Type B pancreatic cell (in vitro differentiated cells): ENCODE measurements at regions not wholly inside any gene's neighbourhood (a gene's known extent, or its start where the extent isn't known, plus 50 kb on each side); places are given as distances from the start of the nearest gene placed in this dataset.

Experiments
- DNase-seq: peaks from one replicate; pipeline ENCODE4 v3.0.0; 2021; ENCODE audit warnings: mixed read lengths; ENCODE audit not compliant: unreplicated experiment; ENCODE audit errors: extremely low spot score
- H3K27ac Mint-ChIP-seq: 2 replicates; pipeline ENCODE4 v1.8.0; 2021; ENCODE audit warnings: mild to moderate bottlenecking, mixed read lengths
- H3K27me3 Mint-ChIP-seq: 2 replicates; pipeline ENCODE4 v1.8.0; 2021; ENCODE audit warnings: mixed read lengths
- H3K36me3 Mint-ChIP-seq: 2 replicates; pipeline ENCODE4 v1.8.0; 2021; ENCODE audit warnings: mixed read lengths
- H3K4me1 Mint-ChIP-seq: one replicate; pipeline ENCODE4 v1.8.0; 2021; ENCODE audit warnings: mixed read lengths; ENCODE audit not compliant: unreplicated experiment
- H3K4me3 Mint-ChIP-seq: 2 replicates; pipeline ENCODE4 v1.8.0; 2021; ENCODE audit warnings: mild to moderate bottlenecking, mixed read lengths
- H3K9me3 Mint-ChIP-seq: 2 replicates; pipeline ENCODE4 v1.8.0; 2021; ENCODE audit warnings: mixed read lengths
- CTCF ChIP-seq: fragments of 200-600 bp; sonication (generic); conservative IDR thresholded peaks from 2 replicates; pipeline ENCODE4 v1.5.0; 2021; ENCODE audit warnings: antibody characterized with exemption, mild to moderate bottlenecking

DNA sequence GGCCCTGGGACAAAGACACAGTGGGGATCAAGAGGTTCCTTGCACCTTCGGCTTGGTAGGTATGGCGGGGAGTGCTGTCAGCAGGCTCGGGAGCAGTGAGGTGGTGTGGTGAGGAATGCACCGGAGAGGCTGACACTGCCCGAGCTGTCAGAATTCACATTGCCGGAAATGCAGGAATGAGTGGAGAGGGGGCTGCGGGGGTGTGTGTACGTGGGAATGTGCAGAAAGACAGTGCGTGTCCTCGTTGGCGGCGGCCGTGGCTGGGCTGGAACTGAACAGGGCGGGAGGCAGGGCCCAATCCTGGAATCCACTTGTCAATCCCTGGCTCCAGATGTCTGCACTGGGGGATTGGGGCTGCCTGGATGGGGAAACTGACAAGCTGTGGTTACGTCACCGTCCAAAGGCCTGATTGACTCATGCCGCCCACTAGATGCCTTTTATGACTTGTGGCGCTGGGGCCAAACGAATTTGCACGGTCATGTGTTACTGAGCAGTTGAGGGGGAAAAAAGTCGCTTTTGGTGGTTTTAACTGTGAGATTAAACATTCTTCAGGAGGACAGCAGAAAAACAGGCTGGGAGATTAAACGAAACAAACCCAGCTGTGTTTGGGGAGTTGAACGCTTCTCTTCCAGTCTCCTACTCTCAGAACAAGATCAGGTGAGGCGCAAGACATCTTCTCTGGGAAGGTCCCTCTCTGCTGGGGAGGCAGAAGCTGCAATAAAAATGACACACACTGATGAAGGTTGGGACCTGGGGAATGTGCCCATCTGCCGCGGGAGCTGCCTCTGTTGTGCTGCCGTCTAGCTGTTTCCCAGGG is 189.4 kb upstream of the GLI2 start:
- no peak for DNase-seq
- H3K4me1 Mint-ChIP-seq = peaks cover 24% of the 10 kb centered on the region
- no peak overlapping the region for H3K4me3 Mint-ChIP-seq
- TF ChIP-seq CTCF = no peak
- H3K9me3 Mint-ChIP-seq = no peaks in the 10 kb centered on the region
- H3K36me3 Mint-ChIP-seq = no peaks in the 10 kb centered on the region
- H3K27ac Mint-ChIP-seq = peak overlapping the region; percentile 32
- H3K27me3 Mint-ChIP-seq = peaks cover 12% of the 10 kb centered on the region

- DNase-seq = no peak
- Mint-ChIP-seq H3K27me3 (peaks cover 12% of the 10 kb centered on the region), H3K36me3 (no peaks in the 10 kb centered on the region), H3K27ac (no peak overlapping the region), H3K4me3 (no peak overlapping the region), H3K4me1 (peaks cover 23% of the 10 kb centered on the region), H3K9me3 (no peaks in the 10 kb centered on the region)
- TF ChIP-seq CTCF = no peak
These were observed 188.7 kb upstream of the GLI2 start for GRCh38 chr2:120546865-120547390.

- TF ChIP-seq CTCF = no peak
- H3K27me3 Mint-ChIP-seq = peaks cover 15% of the 10 kb centered on the region
- H3K4me1 Mint-ChIP-seq = peaks cover 25% of the 10 kb centered on the region
- no peak overlapping the region for H3K27ac Mint-ChIP-seq
- H3K9me3 Mint-ChIP-seq = no peaks in the 10 kb centered on the region
- no peak overlapping the region for H3K4me3 Mint-ChIP-seq
- DNase-seq = no peak
- H3K36me3 Mint-ChIP-seq = no peaks in the 10 kb centered on the region
These were observed 188.0 kb upstream of the GLI2 start for GRCh38 chr2:120547662-120548061.

GRCh38 chr2:120548627-120549608 is 186.8 kb upstream of the GLI2 start:
- peaks cover 30% of the 10 kb centered on the region for H3K4me1 Mint-ChIP-seq
- H3K27me3 Mint-ChIP-seq = peaks cover 18% of the 10 kb centered on the region
- no peak overlapping the region for H3K4me3 Mint-ChIP-seq
- H3K27ac Mint-ChIP-seq = no peak overlapping the region
- DNase-seq = no peak
- H3K9me3 Mint-ChIP-seq = no peaks in the 10 kb centered on the region
- no peaks in the 10 kb centered on the region for H3K36me3 Mint-ChIP-seq
- TF ChIP-seq CTCF = no peak

- Mint-ChIP-seq H3K27me3 (peaks cover 24% of the 10 kb centered on the region), H3K27ac (no peak overlapping the region), H3K4me3 (no peak overlapping the region), H3K36me3 (no peaks in the 10 kb centered on the region), H3K4me1 (peaks cover 28% of the 10 kb centered on the region), H3K9me3 (no peaks in the 10 kb centered on the region)
- no peak for DNase-seq
- TF ChIP-seq CTCF = no peak
These were observed 185.8 kb upstream of the GLI2 start for GRCh38 chr2:120549841-120550240.
